HG03442 (cell line): ENCODE measurements at regions not wholly inside any gene's neighbourhood (a gene's known extent, or its start where the extent isn't known, plus 50 kb on each side); places are given as distances from the start of the nearest gene placed in this dataset.
"Not testable (repeated sequence)": the region's sequence is repeated elsewhere in the genome, so short reads cannot be mapped to it uniquely, and the experiment has no call there.

Experiments
- ATAC-seq: cut with Tn5 transposase; IDR thresholded peaks from one replicate; pipeline ENCODE4 v1.9.1; 2021; ENCODE audit warnings: mild to moderate bottlenecking, moderate library complexity; ENCODE audit not compliant: unreplicated experiment

- ATAC-seq = no peak
Observed at GRCh38 chr9:12989669-12990068, 214.8 kb downstream of the LURAP1L start.

GRCh38 chr9:12993466-12993865, 218.6 kb downstream of the LURAP1L start:
- ATAC-seq = no peak

- ATAC-seq = no peak
Observed at GRCh38 chr9:12997009-12997408, 222.2 kb downstream of the LURAP1L start.

GRCh38 chr9:13001989-13002580, 227.3 kb downstream of the LURAP1L start:
- ATAC-seq = no peak

- no peak for ATAC-seq
Observed at GRCh38 chr9:13002740-13003139, 227.9 kb downstream of the LURAP1L start.

GRCh38 chr9:13009871-13010270, 235.1 kb downstream of the LURAP1L start:
- ATAC-seq = no peak

GRCh38 chr9:13013991-13014883, 239.4 kb downstream of the LURAP1L start:
- no peak for ATAC-seq

- no peak for ATAC-seq
Observed at GRCh38 chr9:13017260-13017659, 242.4 kb downstream of the LURAP1L start.

- ATAC-seq = no peak
Observed at GRCh38 chr9:13020146-13021040, 245.6 kb downstream of the LURAP1L start.

- ATAC-seq = no peak
Observed at GRCh38 chr9:13022756-13023155, 247.9 kb downstream of the LURAP1L start.

GRCh38 chr9:13023498-13023897, 248.7 kb downstream of the LURAP1L start:
- ATAC-seq = no peak

GRCh38 chr9:13026956-13027355, 252.1 kb downstream of the LURAP1L start:
- no peak for ATAC-seq

- ATAC-seq = no peak
Observed at GRCh38 chr9:13027879-13028278, 251.6 kb downstream of the MPDZ start.

- ATAC-seq = no peak
Observed at GRCh38 chr9:13032585-13032984, 246.9 kb downstream of the MPDZ start.

- ATAC-seq = peak; percentile 57
Observed at GRCh38 chr9:13033959-13034693, 245.4 kb downstream of the MPDZ start.

- ATAC-seq = no peak
Observed at GRCh38 chr9:13034694-13035002, 244.8 kb downstream of the MPDZ start.

- ATAC-seq = no peak
Observed at GRCh38 chr9:13035822-13036221, 243.7 kb downstream of the MPDZ start.

- not testable (repeated sequence) for ATAC-seq
Observed at GRCh38 chr9:13037808-13038207, 241.7 kb downstream of the MPDZ start.

GRCh38 chr9:13047827-13048587, 231.5 kb downstream of the MPDZ start:
- no peak for ATAC-seq

- no peak for ATAC-seq
Observed at GRCh38 chr9:13049223-13049622, 230.3 kb downstream of the MPDZ start.
